ENCODE measurements at regions not wholly inside any gene's neighbourhood (a gene's known extent, or its start where the extent isn't known, plus 50 kb on each side); places are given as distances from the start of the nearest gene placed in this dataset.

GRCh38 chr11:34758262-34758661 is 137.4 kb downstream of the EHF start:
- TF ChIP-seq CTCF (IDR thresholded peaks at IDR 0.05 in 8 of 11, conservative IDR thresholded peaks at IDR 0.05 in 3 of 11): no peak
- TF ChIP-seq POLR2A (IDR thresholded peaks at IDR 0.05): no peak
- TF ChIP-seq POLR2AphosphoS5 (IDR thresholded peaks at IDR 0.05): no peak

Measured in spleen (tissue), 7 donors.